ENCODE measurements at regions not wholly inside any gene's neighbourhood (a gene's known extent, or its start where the extent isn't known, plus 50 kb on each side); places are given as distances from the start of the nearest gene placed in this dataset.

DNA sequence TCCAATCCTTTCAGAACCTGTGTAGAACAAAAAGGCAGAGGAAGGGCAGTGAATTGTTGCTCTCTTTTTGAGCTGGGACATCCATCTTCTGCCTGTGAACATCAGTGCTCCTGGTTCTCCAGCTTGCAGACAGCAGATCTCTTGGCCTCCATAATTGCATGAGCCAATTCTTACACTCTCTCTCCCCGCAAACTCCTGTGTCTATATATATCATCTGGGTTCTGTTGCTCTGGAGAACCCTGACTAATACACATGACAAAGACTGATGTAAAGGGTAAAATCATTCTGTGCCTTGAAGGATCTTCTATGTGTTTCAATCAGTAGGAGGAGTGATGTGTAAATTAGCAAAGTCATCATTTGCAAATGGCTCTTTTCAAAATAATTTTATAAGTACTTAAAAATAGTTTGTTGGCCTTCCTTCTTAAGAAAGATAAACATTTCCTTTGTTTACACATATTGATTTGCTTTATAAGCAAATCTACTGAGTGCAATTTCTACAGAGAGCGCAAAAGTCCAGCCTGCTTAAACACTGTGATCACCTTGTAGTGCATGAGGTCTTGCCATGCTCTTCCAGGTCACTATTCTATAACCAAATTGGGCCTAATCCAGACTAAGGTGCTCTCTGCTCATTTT lies 154.9 kb upstream of the ANKRD28 start:
- DNase-seq (ENCODE audit: low spot score): no peak

GRCh38 chr3:15953841-15954240 lies 156.1 kb upstream of the ANKRD28 start:
- no peak for DNase-seq (ENCODE audit: low spot score)

- DNase-seq (ENCODE audit: low spot score): no peak
Measured at GRCh38 chr3:15955968-15956367, 158.2 kb upstream of the ANKRD28 start.

- DNase-seq (ENCODE audit: low spot score): no peak
Measured at GRCh38 chr3:15958692-15959433, 161.1 kb upstream of the ANKRD28 start.

- DNase-seq (ENCODE audit: low spot score): no peak
Measured at GRCh38 chr3:15959434-15959811, 161.6 kb upstream of the ANKRD28 start.

- DNase-seq (ENCODE audit: low spot score): no peak
Measured at GRCh38 chr3:15964605-15965442, 167.0 kb upstream of the ANKRD28 start.

DNA sequence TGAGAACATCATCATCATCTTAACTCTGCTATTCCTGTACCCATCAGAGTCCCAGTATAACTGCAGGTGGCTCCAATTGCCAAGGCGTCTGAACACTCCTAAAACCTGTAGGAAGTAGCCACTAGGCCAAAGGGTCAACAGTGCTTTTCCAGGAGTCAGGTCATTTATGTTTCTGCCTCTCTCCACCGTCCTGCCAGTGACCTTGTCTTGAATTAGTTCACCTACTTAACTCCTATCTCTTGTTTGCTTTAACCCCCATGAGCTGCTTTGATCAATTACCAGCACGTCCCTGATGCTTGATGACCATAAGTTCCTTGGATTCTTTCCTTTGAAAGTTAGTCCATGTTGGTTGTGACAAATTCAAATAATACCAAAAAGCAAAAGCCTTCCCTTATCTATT lies 169.8 kb upstream of the ANKRD28 start:
- no peak for DNase-seq (ENCODE audit: low spot score)

DNA sequence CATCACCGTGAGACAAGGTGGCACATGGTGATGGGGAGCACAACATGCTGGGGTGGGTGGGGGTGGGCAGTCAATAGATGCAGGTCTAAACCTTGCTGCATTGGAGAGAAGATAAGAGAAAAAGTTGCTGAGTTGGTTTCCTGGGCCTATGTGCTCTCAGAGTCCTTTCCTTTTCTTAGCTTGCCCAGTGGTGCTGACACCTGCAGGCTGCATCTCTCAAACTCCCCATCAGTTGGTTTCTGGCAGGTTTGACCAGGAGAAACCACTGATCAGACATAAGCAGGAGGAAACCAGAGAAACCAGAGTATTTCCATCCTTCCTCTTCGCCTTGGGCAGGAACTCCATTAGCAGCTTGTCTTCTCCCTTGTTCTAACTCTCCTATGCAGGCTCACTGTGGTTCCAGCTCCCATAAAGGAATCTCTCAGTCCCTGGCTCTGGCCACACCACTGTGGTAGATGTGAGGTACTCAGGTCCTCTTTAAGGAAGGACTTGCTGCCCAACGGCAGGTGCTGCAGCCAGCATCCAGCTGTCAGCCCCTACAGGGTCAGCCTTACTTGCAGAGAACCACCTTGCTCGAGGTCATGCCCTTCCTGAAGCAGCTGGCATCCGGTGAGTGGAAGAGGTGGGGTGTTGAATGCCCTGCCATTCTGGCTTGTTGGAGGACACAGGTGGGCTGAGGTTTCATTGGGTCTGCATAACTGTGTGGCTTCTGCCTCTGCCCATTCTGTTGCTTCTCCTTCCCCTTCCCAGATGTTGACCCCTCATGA lies 172.3 kb upstream of the ANKRD28 start:
- DNase-seq (ENCODE audit: low spot score): no peak

GRCh38 chr3:15973414-15973813 lies 175.6 kb upstream of the ANKRD28 start:
- DNase-seq (ENCODE audit: low spot score): no peak

- DNase-seq (ENCODE audit: low spot score): no peak
Measured at GRCh38 chr3:15973940-15974339, 176.2 kb upstream of the ANKRD28 start.

- DNase-seq (ENCODE audit: low spot score): no peak
Measured at GRCh38 chr3:15974647-15975046, 176.9 kb upstream of the ANKRD28 start.

- DNase-seq (ENCODE audit: low spot score): no peak
Measured at GRCh38 chr3:15976524-15976923, 178.7 kb upstream of the ANKRD28 start.

DNA sequence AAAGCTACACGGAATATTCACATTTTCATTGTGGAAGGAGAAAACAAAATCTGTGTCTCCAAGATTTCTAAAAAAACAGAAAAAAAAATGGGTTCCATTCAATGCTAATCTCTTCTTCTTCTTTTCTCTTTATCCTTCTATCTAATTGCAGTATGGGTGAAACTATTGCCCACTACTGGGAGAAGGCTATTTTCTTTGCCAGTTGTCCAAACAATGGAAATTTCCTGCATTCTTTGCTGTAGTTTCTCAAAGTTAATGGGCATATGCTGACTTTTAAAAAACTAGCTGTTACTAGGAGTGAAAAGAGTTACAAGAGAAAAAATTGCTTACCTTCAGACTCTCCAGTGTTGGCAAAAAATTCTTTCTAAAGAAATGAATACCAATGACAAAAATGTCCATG lies 179.3 kb upstream of the ANKRD28 start:
- DNase-seq (ENCODE audit: low spot score): no peak

DNA sequence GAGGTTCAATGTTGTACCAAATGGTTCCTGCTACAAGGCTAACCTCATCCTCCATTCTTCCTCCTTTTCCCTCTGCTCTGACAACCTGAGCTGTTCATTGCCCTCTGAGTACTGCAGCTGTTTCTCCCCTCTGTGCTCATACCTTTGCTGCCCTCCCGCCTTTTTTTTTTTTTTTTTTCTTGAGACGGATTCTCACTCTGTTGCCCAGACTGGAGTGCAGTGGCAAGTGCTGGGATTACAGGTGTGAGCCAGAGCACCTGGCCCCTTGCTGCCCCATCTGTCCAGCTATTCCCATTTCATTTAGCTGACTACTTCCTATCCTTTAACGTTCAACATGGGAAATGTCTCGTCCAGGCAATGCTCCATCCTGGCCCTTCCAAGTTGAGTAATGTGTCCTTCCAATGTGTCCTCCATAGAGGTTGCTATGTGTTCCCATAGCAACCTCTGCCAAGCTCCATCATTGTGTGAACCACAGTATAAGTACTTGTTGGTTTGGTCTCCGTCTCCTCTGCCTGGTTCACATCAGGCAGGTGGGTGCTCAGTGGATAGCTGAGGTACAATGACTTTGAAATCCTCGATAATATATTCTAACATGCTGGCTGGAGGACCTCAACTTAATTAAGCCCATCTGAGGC lies 179.9 kb upstream of the ANKRD28 start:
- DNase-seq (ENCODE audit: low spot score): no peak

GRCh38 chr3:15978801-15979200 lies 181.0 kb upstream of the ANKRD28 start:
- no peak for DNase-seq (ENCODE audit: low spot score)

DNA sequence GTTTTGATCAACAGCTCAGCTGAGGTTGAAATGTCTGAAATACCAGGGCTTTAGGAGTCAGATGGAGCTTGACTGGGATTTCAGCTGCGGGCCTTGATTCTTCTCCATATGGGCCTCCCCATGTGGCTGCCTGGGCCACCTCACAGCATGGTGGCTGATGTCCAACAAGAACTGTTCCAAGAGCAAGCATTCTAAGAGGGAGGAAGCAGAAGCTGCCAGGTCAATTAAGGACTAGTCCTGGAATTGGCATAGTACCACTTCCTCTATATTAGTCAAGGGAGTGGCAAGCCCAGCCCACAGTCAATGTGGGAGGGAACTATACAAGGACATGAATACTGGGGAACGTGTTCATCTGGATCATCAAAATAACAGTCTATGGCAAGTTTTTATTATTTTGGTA lies 181.7 kb upstream of the ANKRD28 start:
- no peak for DNase-seq (ENCODE audit: low spot score)

- no peak for DNase-seq (ENCODE audit: low spot score)
Measured at GRCh38 chr3:15979900-15980299, 182.1 kb upstream of the ANKRD28 start.

- no peak for DNase-seq (ENCODE audit: low spot score)
Measured at GRCh38 chr3:15982243-15982642, 184.5 kb upstream of the ANKRD28 start.

DNA sequence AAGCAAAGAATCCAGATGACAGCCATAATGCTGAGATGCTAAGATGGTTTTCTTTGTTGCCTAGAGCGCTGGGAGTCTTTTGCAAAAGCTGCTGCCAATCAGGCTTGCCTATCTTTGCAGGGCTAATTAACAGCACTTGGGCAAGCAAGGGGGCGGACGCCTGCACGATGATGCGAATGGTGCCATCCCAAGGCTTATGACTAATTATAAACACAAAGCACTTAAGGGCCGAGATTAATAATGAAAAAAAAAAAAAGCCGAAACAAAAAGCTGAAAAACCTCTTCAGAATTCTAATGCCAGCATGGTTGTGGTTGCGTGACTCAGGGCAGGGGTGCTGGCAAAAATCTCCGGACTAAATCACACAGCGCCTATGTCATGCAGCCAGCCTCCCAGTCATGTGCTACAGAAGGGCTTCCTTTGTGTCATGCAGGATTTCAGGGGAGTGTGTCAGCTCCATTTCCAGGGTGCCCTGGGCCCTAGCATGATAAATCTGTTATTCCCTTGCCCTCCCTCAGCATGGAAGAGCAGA lies 185.0 kb upstream of the ANKRD28 start:
- DNase-seq (ENCODE audit: low spot score): no peak

DNA sequence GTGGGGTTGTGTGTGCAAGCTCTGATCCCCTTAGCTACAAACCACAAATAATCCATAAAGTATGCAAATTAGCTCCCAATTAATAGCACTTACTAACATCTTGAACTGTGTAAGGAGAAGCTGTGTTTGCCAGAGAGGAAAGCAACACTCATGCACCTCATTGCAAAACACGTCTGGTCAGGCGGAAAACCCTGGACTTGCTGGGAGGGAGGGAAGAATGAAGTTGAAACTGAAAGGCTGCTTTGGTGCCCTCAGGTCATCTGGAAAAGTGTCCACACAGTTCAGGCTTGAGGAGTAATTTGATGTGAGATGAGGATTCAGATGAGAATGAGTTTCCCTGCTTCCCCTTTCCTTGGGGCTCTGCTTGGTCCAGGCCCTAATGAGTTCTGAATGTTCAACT lies 185.5 kb upstream of the ANKRD28 start:
- no peak for DNase-seq (ENCODE audit: low spot score)

DNA sequence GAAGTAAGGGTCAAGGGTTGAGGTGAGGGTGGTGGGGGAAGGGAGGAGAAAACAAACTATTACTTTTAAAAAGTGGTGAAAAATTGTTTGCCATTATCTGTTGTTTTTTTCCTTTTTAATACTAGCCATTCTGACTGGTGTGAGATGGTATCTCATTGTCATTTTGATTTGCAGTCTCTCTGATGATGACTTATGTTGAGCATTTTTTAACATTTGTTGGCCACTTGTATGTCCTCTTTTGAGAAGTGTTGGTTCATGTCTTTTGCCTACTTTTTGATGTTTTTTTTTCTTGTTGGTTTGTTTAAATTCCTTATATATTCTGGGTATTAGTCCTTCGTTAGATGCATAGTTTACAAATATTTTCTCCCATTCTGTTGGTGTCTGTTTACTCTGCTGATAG lies 185.9 kb upstream of the ANKRD28 start:
- no peak for DNase-seq (ENCODE audit: low spot score)

GRCh38 chr3:15989419-15989818 lies 185.1 kb upstream of the GALNT15 start:
- no peak for DNase-seq (ENCODE audit: low spot score)

All from CD4-positive, alpha-beta T cell treated with Interleukin-15 for 4 hours (primary cell).